Urothelium cell line (cell line): ENCODE measurements at regions not wholly inside any gene's neighbourhood (a gene's known extent, or its start where the extent isn't known, plus 50 kb on each side); places are given as distances from the start of the nearest gene placed in this dataset.

ENCODE experiments used
- DNase-seq: peaks from one replicate; pipeline ENCODE4 v3.0.0; 2011; ENCODE audit warnings: low spot score, mixed read lengths
- FAIRE-seq: peaks from 2 replicates; lab custom pipeline; 2011; peaks lifted over from hg19 to GRCh38; lab: Jason Lieb, UNC

- DNase-seq (no peak), FAIRE-seq (no peak)
These were observed 439.2 kb downstream of the MATN1 start for GRCh38 chr1:30284226-30284625.

GRCh38 chr1:30283199-30283962 is 440.0 kb downstream of the MATN1 start:
- no peak for DNase-seq

GRCh38 chr1:30280572-30280971 is 442.8 kb downstream of the MATN1 start:
- no peak for DNase-seq
- no peak for FAIRE-seq

More at GRCh38 chr1:30283199-30283962, 440.0 kb downstream of the MATN1 start:
- no peak for FAIRE-seq

GRCh38 chr1:30277911-30278310 is 445.5 kb downstream of the MATN1 start:
- no peak for DNase-seq

GRCh38 chr1:30277415-30277814 is 446.0 kb downstream of the MATN1 start:
- FAIRE-seq = no peak
- DNase-seq = no peak

More at GRCh38 chr1:30277911-30278310, 445.5 kb downstream of the MATN1 start:
- FAIRE-seq = no peak

- no peak for DNase-seq
- FAIRE-seq = no peak
These were observed 447.2 kb downstream of the MATN1 start for GRCh38 chr1:30275926-30276764.

GRCh38 chr1:30274976-30275621 is 448.3 kb downstream of the MATN1 start:
- FAIRE-seq = no peak

GRCh38 chr1:30274173-30274970 is 449.0 kb downstream of the MATN1 start:
- FAIRE-seq = no peak
- DNase-seq = no peak

More at GRCh38 chr1:30274976-30275621, 448.3 kb downstream of the MATN1 start:
- DNase-seq = no peak

GRCh38 chr1:30273456-30273855 is 449.9 kb downstream of the MATN1 start:
- DNase-seq (no peak), FAIRE-seq (no peak)

- DNase-seq = no peak
- no peak for FAIRE-seq
These were observed 450.4 kb downstream of the MATN1 start for GRCh38 chr1:30273021-30273325.

GRCh38 chr1:30272277-30273020 is 450.9 kb downstream of the MATN1 start:
- DNase-seq (no peak), FAIRE-seq (no peak)

- FAIRE-seq (no peak), DNase-seq (no peak)
These were observed 451.7 kb downstream of the MATN1 start for GRCh38 chr1:30271401-30272276.

- no peak for FAIRE-seq
These were observed 452.9 kb downstream of the MATN1 start for GRCh38 chr1:30270461-30270860.

GRCh38 chr1:30268923-30269666 is 454.3 kb downstream of the MATN1 start:
- FAIRE-seq = no peak
- no peak for DNase-seq

More at GRCh38 chr1:30270461-30270860, 452.9 kb downstream of the MATN1 start:
- no peak for DNase-seq

GRCh38 chr1:30267856-30268255 is 455.5 kb downstream of the MATN1 start:
- no peak for FAIRE-seq
- no peak for DNase-seq

- FAIRE-seq (no peak), DNase-seq (no peak)
These were observed 456.3 kb downstream of the MATN1 start for GRCh38 chr1:30267046-30267445.

- FAIRE-seq (no peak), DNase-seq (no peak)
These were observed 458.0 kb downstream of the MATN1 start for GRCh38 chr1:30265127-30266070.
